Upper lobe of right lung (tissue), 1 donor: ENCODE measurements at regions not wholly inside any gene's neighbourhood (a gene's known extent, or its start where the extent isn't known, plus 50 kb on each side); places are given as distances from the start of the nearest gene placed in this dataset.

Source experiments
- ATAC-seq: fragments of 200-7000 bp; cut with Tn5 transposase; one replicate; pipeline ENCODE4 v1.9.1; 2020; ENCODE audit warnings: mild to moderate bottlenecking, moderate library complexity
- DNase-seq: peaks from one replicate; pipeline ENCODE4 v3.0.0-alpha.2; 2020
- H3K27ac ChIP-seq: fragments of 200-600 bp; one replicate; pipeline ENCODE4 v1.8.0; 2022
- H3K27me3 ChIP-seq: fragments of 200-600 bp; one replicate; pipeline ENCODE4 v1.8.0; 2022; ENCODE audit warnings: mild to moderate bottlenecking
- H3K36me3 ChIP-seq: fragments of 200-600 bp; one replicate; pipeline ENCODE4 v1.8.0; 2022
- H3K4me1 ChIP-seq: fragments of 200-600 bp; one replicate; pipeline ENCODE4 v1.8.0; 2022
- H3K4me3 ChIP-seq: fragments of 200-600 bp; one replicate; pipeline ENCODE4 v1.8.0; 2022; ENCODE audit warnings: mild to moderate bottlenecking
- H3K9me3 ChIP-seq: fragments of 200-600 bp; one replicate; pipeline ENCODE4 v1.8.0; 2022
- CTCF ChIP-seq: fragments of 200-600 bp; IDR thresholded peaks from one replicate; pipeline ENCODE4 v1.8.0; 2022; ENCODE audit warnings: antibody characterized with exemption
- intact Hi-C: fragments of 100-400 bp; cut with DNase I; formaldehyde crosslinking; loops from one replicate; pipeline ENCODE4 v1.11.0; 2022
- donor health status: DM: no; HTN: yes; CAD: no; lungs with severe emphysema.

- no peak overlapping the region for H3K4me3 ChIP-seq
- peaks cover 27% of the 10 kb centered on the region for H3K27me3 ChIP-seq
- no peaks in the 10 kb centered on the region for H3K36me3 ChIP-seq
- TF ChIP-seq CTCF, result no peak
- H3K9me3 ChIP-seq, result no peaks in the 10 kb centered on the region
- DNase-seq (peak; percentile 44), ATAC-seq (no peak)
- H3K27ac ChIP-seq, result no peak overlapping the region
- no peaks in the 10 kb centered on the region for H3K4me1 ChIP-seq
- intact Hi-C loops, result no loop called here
These were observed 1005.1 kb downstream of the BRD1 start for GRCh38 chr22:48822278-48823233.

- no peak overlapping the region for H3K4me3 ChIP-seq
- H3K27ac ChIP-seq, result no peak overlapping the region
- H3K9me3 ChIP-seq, result no peaks in the 10 kb centered on the region
- H3K4me1 ChIP-seq, result no peaks in the 10 kb centered on the region
- no peak for DNase-seq
- no peak for ATAC-seq
- no peaks in the 10 kb centered on the region for H3K36me3 ChIP-seq
- intact Hi-C loops, result no loop called here
- no peak for TF ChIP-seq CTCF
- peaks cover 27% of the 10 kb centered on the region for H3K27me3 ChIP-seq
These were observed 1005.9 kb downstream of the BRD1 start for GRCh38 chr22:48821727-48822126.

- no peaks in the 10 kb centered on the region for H3K9me3 ChIP-seq
- no peaks in the 10 kb centered on the region for H3K4me1 ChIP-seq
- intact Hi-C loops, result no loop called here
- no peak for DNase-seq
- peak; percentile 8 for ATAC-seq
- no peak overlapping the region for H3K27ac ChIP-seq
- H3K4me3 ChIP-seq, result no peak overlapping the region
- TF ChIP-seq CTCF, result no peak
- peaks cover 23% of the 10 kb centered on the region for H3K27me3 ChIP-seq
- no peaks in the 10 kb centered on the region for H3K36me3 ChIP-seq
These were observed 1006.4 kb downstream of the BRD1 start for GRCh38 chr22:48821346-48821690.

GRCh38 chr22:48820481-48821345, 1007.0 kb downstream of the BRD1 start:
- peak; percentile 28 for DNase-seq
- Histone ChIP-seq H3K27ac (no peak overlapping the region), H3K4me3 (no peak overlapping the region), H3K4me1 (no peaks in the 10 kb centered on the region), H3K36me3 (no peaks in the 10 kb centered on the region), H3K27me3 (peaks cover 17% of the 10 kb centered on the region), H3K9me3 (no peaks in the 10 kb centered on the region)
- TF ChIP-seq CTCF, result no peak
- ATAC-seq, result peak; percentile 5
- intact Hi-C loops, result no loop called here

- Histone ChIP-seq H3K4me1 (no peaks in the 10 kb centered on the region), H3K27me3 (peaks cover 12% of the 10 kb centered on the region), H3K9me3 (no peaks in the 10 kb centered on the region), H3K4me3 (no peak overlapping the region), H3K36me3 (no peaks in the 10 kb centered on the region), H3K27ac (no peak overlapping the region)
- TF ChIP-seq CTCF, result no peak
- no peak for ATAC-seq
- intact Hi-C loops, result no loop called here
- no peak for DNase-seq
These were observed 1007.7 kb downstream of the BRD1 start for GRCh38 chr22:48819961-48820360.
